WTC11 (cell line): ENCODE measurements at regions not wholly inside any gene's neighbourhood (a gene's known extent, or its start where the extent isn't known, plus 50 kb on each side); places are given as distances from the start of the nearest gene placed in this dataset.

Experiments
- ATAC-seq: fragments of 200-7000 bp; cut with Tn5 transposase; 2 replicates; pipeline ENCODE4 v1.10.0; 2021; ENCODE audit warnings: mild to moderate bottlenecking, moderate library complexity
- CTCF ChIA-PET: fragments of 300-600 bp; sonication (Branson Sonifier 250); formaldehyde crosslinking; loops from one replicate; lab custom pipeline; 2021; ENCODE audit warnings: antibody characterized with exemption; lab: Charles Lee
- POLR2A ChIA-PET: fragments of 350-600 bp; sonication (Branson Sonifier 250); formaldehyde crosslinking; loops from one replicate; lab custom pipeline; 2021; ENCODE audit warnings: antibody characterized with exemption; lab: Charles Lee
- DNase-seq: peaks from one replicate; pipeline ENCODE4 v3.0.0; 2021; ENCODE audit warnings: low spot score
- H3K27ac Mint-ChIP-seq: 2 replicates; pipeline ENCODE4 v1.8.0; 2021; ENCODE audit warnings: mixed read lengths
- H3K27me3 Mint-ChIP-seq: 2 replicates; pipeline ENCODE4 v1.8.0; 2021; ENCODE audit warnings: low read depth, mild to moderate bottlenecking, moderate library complexity, mixed read lengths
- H3K36me3 Mint-ChIP-seq: 2 replicates; pipeline ENCODE4 v1.8.0; 2021; ENCODE audit warnings: mixed read lengths
- H3K4me1 Mint-ChIP-seq: 2 replicates; pipeline ENCODE4 v1.8.0; 2022; ENCODE audit warnings: mixed read lengths
- H3K4me3 Mint-ChIP-seq: 2 replicates; pipeline ENCODE4 v1.8.0; 2021; ENCODE audit warnings: mild to moderate bottlenecking, moderate library complexity, mixed read lengths
- H3K9me3 Mint-ChIP-seq: 2 replicates; pipeline ENCODE4 v1.8.0; 2021; ENCODE audit warnings: mixed read lengths
- AR ChIP-seq: fragments of 250-450 bp; sonication (Bioruptor Pico); IDR thresholded peaks from 2 replicates; pipeline ENCODE4 v1.9.0; 2021; ENCODE audit warnings: mild to moderate bottlenecking
- ATF3 ChIP-seq: sonication (generic); formaldehyde crosslinking; conservative IDR thresholded peaks from 2 replicates; pipeline ENCODE4 v1.8.1; 2022; ENCODE audit warnings: mild to moderate bottlenecking, missing genetic modification reagents
- CREB1 ChIP-seq: sonication (generic); formaldehyde crosslinking; IDR thresholded peaks from 2 replicates; pipeline ENCODE4 v1.8.0; 2023; ENCODE audit warnings: mild to moderate bottlenecking, missing genetic modification reagents
- CREM ChIP-seq: sonication (generic); formaldehyde crosslinking; IDR thresholded peaks from 2 replicates; pipeline ENCODE4 v1.8.1; 2022; ENCODE audit warnings: mild to moderate bottlenecking, missing genetic modification reagents, moderate library complexity
- E2F4 ChIP-seq: sonication (generic); formaldehyde crosslinking; IDR thresholded peaks from 2 replicates; pipeline ENCODE4 v1.8.1; 2022; ENCODE audit warnings: low read depth, mild to moderate bottlenecking, moderate library complexity, missing genetic modification reagents, borderline replicate concordance
- KAT7 ChIP-seq: sonication (generic); formaldehyde crosslinking; IDR thresholded peaks from 2 replicates; pipeline ENCODE4 v1.8.1; 2023; ENCODE audit warnings: missing genetic modification reagents, mild to moderate bottlenecking, borderline replicate concordance
- MYBL2 ChIP-seq: sonication (generic); formaldehyde crosslinking; IDR thresholded peaks from 2 replicates; pipeline ENCODE4 v1.8.1; 2023; ENCODE audit warnings: mild to moderate bottlenecking, moderate library complexity, missing genetic modification reagents
- PRRX2 ChIP-seq: fragments of 250-450 bp; sonication (Bioruptor Pico); IDR thresholded peaks from 2 replicates; pipeline ENCODE4 v1.8.0; 2021; ENCODE audit warnings: mild to moderate bottlenecking
- TCF7 ChIP-seq: sonication (generic); formaldehyde crosslinking; IDR thresholded peaks from 2 replicates; pipeline ENCODE4 v1.8.0; 2022; ENCODE audit warnings: mild to moderate bottlenecking, low read depth, missing genetic modification reagents, moderate library complexity
- TEAD1 ChIP-seq: sonication (generic); formaldehyde crosslinking; IDR thresholded peaks from 2 replicates; pipeline ENCODE4 v1.8.0; 2022; ENCODE audit warnings: mild to moderate bottlenecking, missing genetic modification reagents
- TP53 ChIP-seq: sonication (generic); formaldehyde crosslinking; IDR thresholded peaks from 2 replicates; pipeline ENCODE4 v1.8.1; 2023; ENCODE audit warnings: mild to moderate bottlenecking, missing genetic modification reagents
- ZBTB21 ChIP-seq: sonication (generic); formaldehyde crosslinking; IDR thresholded peaks from 2 replicates; pipeline ENCODE4 v1.8.1; 2023; ENCODE audit warnings: mild to moderate bottlenecking, missing genetic modification reagents, borderline replicate concordance
- ZNF232 ChIP-seq: sonication (generic); formaldehyde crosslinking; IDR thresholded peaks from 2 replicates; pipeline ENCODE4 v1.8.0; 2022; ENCODE audit warnings: mild to moderate bottlenecking, missing genetic modification reagents
- ZNF281 ChIP-seq: sonication (generic); formaldehyde crosslinking; IDR thresholded peaks from 2 replicates; pipeline ENCODE4 v1.8.0; 2023; ENCODE audit warnings: mild to moderate bottlenecking, missing genetic modification reagents
- ZNF416 ChIP-seq: fragments of 250-450 bp; sonication (Bioruptor Pico); IDR thresholded peaks from 2 replicates; pipeline ENCODE4 v1.9.0; 2021; ENCODE audit warnings: mild to moderate bottlenecking, inconsistent platforms
- TF ChIP-seq, protein P1 (sequence below): sonication (generic); formaldehyde crosslinking; IDR thresholded peaks from 2 replicates; pipeline ENCODE4 v1.8.1; 2023; ENCODE audit warnings: mild to moderate bottlenecking, moderate library complexity, missing genetic modification reagents
- TF ChIP-seq, protein P2 (sequence below): sonication (generic); formaldehyde crosslinking; IDR thresholded peaks from 2 replicates; pipeline ENCODE4 v1.8.1; 2023; ENCODE audit warnings: mild to moderate bottlenecking, missing genetic modification reagents, moderate library complexity
- TF ChIP-seq, protein P3 (sequence below): sonication (generic); formaldehyde crosslinking; IDR thresholded peaks from 2 replicates; pipeline ENCODE4 v1.8.0; 2023; ENCODE audit warnings: missing genetic modification reagents

- no peak for ATAC-seq
- H3K9me3 Mint-ChIP-seq: no peaks in the 10 kb centered on the region
- TF ChIP-seq TCF7 (CRISPR knock-in tag) (no peak), AR (CRISPR knock-in tag) (no peak), E2F4 (CRISPR knock-in tag) (no peak), PRRX2 (CRISPR knock-in tag) (no peak), MYBL2 (no peak), ZNF232 (no peak), ATF3 (CRISPR knock-in tag) (no peak), CREM (no peak)
- TF ChIP-seq, protein P1, sequence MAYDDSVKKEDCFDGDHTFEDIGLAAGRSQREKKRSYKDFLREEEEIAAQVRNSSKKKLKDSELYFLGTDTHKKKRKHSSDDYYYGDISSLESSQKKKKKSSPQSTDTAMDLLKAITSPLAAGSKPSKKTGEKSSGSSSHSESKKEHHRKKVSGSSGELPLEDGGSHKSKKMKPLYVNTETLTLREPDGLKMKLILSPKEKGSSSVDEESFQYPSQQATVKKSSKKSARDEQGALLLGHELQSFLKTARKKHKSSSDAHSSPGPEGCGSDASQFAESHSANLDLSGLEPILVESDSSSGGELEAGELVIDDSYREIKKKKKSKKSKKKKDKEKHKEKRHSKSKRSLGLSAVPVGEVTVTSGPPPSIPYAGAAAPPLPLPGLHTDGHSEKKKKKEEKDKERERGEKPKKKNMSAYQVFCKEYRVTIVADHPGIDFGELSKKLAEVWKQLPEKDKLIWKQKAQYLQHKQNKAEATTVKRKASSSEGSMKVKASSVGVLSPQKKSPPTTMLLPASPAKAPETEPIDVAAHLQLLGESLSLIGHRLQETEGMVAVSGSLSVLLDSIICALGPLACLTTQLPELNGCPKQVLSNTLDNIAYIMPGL (CRISPR knock-in tag): no peak
- TF ChIP-seq, protein P2, sequence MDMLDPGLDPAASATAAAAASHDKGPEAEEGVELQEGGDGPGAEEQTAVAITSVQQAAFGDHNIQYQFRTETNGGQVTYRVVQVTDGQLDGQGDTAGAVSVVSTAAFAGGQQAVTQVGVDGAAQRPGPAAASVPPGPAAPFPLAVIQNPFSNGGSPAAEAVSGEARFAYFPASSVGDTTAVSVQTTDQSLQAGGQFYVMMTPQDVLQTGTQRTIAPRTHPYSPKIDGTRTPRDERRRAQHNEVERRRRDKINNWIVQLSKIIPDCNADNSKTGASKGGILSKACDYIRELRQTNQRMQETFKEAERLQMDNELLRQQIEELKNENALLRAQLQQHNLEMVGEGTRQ (CRISPR knock-in tag): no peak
- TF ChIP-seq, protein P3, sequence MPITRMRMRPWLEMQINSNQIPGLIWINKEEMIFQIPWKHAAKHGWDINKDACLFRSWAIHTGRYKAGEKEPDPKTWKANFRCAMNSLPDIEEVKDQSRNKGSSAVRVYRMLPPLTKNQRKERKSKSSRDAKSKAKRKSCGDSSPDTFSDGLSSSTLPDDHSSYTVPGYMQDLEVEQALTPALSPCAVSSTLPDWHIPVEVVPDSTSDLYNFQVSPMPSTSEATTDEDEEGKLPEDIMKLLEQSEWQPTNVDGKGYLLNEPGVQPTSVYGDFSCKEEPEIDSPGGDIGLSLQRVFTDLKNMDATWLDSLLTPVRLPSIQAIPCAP (CRISPR knock-in tag): no peak
- TF ChIP-seq, all 79 proteins: peak for 0
- H3K4me3 Mint-ChIP-seq: no peak overlapping the region
- no peak overlapping the region for H3K27ac Mint-ChIP-seq
- POLR2A ChIA-PET: interaction anchor here (1.0 kb wide), 1 partner anchor 14 kb away, joined by 3 read pairs; no protein-coding TSS in a partner anchor
- DNase-seq: no peak
- CTCF ChIA-PET: interaction anchor here (1.0 to 1.4 kb wide), 5 partner anchors 27 to 602 kb away, joined by 3 to 4 read pairs (median 3); no protein-coding TSS in a partner anchor
- H3K36me3 Mint-ChIP-seq: no peaks in the 10 kb centered on the region
- peaks cover 9% of the 10 kb centered on the region; the same call in 1 of the 2 replicates for H3K27me3 Mint-ChIP-seq
- H3K4me1 Mint-ChIP-seq: peaks cover 6% of the 10 kb centered on the region
These were observed 192.0 kb downstream of the SH3BP4 start for GRCh38 chr2:235143789-235144188.

DNA sequence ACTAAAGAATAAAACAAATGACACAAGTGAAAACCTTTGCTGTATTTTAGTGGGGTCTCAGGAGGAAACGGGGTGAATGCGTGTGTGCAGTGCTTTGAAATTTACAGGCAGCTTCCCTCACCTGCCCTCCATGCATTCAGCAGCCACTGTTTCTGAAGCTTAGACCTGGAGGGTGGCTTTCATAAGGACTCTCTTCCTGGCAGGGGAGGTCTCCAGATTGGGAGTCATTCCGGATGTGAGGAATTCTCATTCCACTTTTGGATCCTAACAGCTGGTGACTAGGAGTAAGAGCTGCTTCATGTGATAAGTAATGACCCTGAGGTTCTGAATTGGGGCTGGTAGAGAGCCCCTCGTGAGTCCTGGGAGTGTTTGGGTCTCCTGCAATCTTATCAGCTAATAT lies 192.5 kb downstream of the SH3BP4 start:
- no peak overlapping the region for H3K27ac Mint-ChIP-seq
- POLR2A ChIA-PET: no interaction called here
- no peak for TF ChIP-seq E2F4 (CRISPR knock-in tag)
- TF ChIP-seq ZNF281 (CRISPR knock-in tag): no peak
- TF ChIP-seq ZBTB21 (CRISPR knock-in tag): no peak
- TF ChIP-seq ZNF416 (CRISPR knock-in tag): no peak
- no peak for TF ChIP-seq KAT7 (CRISPR knock-in tag)
- no peak for TF ChIP-seq TEAD1
- no peak for TF ChIP-seq TP53
- TF ChIP-seq CREB1: no peak

More for the DNA sequence above, 192.5 kb downstream of the SH3BP4 start:
- Mint-ChIP-seq H3K27me3 (peaks cover 9% of the 10 kb centered on the region; the same call in 1 of the 2 replicates), H3K4me3 (no peak overlapping the region), H3K4me1 (peaks cover 6% of the 10 kb centered on the region), H3K36me3 (no peaks in the 10 kb centered on the region), H3K9me3 (no peaks in the 10 kb centered on the region)
- ATAC-seq (no peak), DNase-seq (no peak)
- CTCF ChIA-PET: interaction anchor here (1.0 to 1.4 kb wide), 4 partner anchors 27 to 602 kb away, joined by 3 to 4 read pairs (median 4); no protein-coding TSS in a partner anchor
